ENCODE measurements at regions not wholly inside any gene's neighbourhood (a gene's known extent, or its start where the extent isn't known, plus 50 kb on each side); places are given as distances from the start of the nearest gene placed in this dataset.

DNA sequence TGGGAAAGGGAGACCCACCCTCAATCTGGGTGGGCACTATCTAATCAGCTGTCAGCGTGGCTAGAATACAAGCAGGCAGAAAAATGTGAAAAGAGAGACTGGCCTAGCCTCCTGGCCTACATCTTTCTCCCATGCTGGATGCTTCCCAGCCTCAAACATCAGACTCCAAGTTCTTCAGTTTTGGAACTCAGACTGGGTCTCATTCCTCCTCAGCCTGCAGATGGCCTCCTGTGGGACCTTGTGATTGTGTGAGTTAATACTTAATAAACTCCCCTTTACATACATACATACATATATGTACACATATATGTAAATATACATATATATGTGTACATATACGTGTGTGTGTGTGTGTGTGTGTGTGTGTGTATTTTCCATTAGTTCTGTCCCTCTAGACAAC, 207.1 kb downstream of the BRINP2 start:
- no peaks in the 10 kb centered on the region for H3K27me3 ChIP-seq (ENCODE audit: control insufficient read depth in 3 of 3, insufficient read depth in 3 of 3, low read length in 2 of 3)
- TF ChIP-seq CTCF (IDR thresholded peaks at IDR 0.05; ENCODE audit: control extremely low read depth, extremely low read depth) = no peak
- ATAC-seq (ENCODE audit: insufficient read depth, low FRiP score) = no peak
- no peak for DNase-seq
- H3K27ac ChIP-seq (ENCODE audit: low read depth in 1 of 2, low read length in 1 of 2) = no peak overlapping the region
- H3K9me3 ChIP-seq (ENCODE audit: control insufficient read depth in 4 of 4, insufficient read depth in 3 of 4, low read length in 3 of 4) = no peaks in the 10 kb centered on the region
- 65 to 76% methylated on average over 2 of the region's 2 CpGs for WGBS, 2 donors
- no peaks in the 10 kb centered on the region for H3K4me1 ChIP-seq (ENCODE audit: control insufficient read depth in 5 of 5, insufficient read depth in 5 of 5, low read length in 5 of 5)
- no peak overlapping the region for H3K4me3 ChIP-seq
- no peak overlapping the region for H3K9ac ChIP-seq (ENCODE audit: insufficient read depth in 1 of 2, low read length in 2 of 2)
- H3K36me3 ChIP-seq (ENCODE audit: control insufficient read depth in 4 of 4, insufficient read depth in 4 of 4, low read length in 4 of 4) = no peaks in the 10 kb centered on the region

DNA sequence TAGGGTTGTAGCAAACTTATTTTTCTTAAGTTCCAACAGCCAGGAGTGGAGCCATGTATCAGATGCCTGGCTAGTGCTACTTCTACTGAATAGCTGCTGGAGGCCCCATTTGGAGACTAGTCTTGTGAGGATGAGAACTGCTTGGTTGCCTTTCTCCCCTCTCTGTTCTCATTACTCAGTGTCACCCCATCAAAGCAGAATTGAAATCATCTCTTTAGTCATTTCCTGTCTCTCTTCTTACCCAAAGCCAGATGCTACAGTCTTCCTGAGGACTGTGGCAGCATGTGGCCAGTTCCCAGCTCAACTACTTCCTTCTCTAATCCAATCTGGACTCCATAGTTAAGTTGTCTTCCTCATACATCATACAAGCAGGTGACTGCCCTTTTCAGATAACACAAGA, 197.5 kb downstream of the BRINP2 start:
- H3K27ac ChIP-seq (ENCODE audit: low read depth in 1 of 2, low read length in 1 of 2) = no peak overlapping the region
- no peaks in the 10 kb centered on the region for H3K4me1 ChIP-seq (ENCODE audit: control insufficient read depth in 5 of 5, insufficient read depth in 5 of 5, low read length in 5 of 5)
- H3K9ac ChIP-seq (ENCODE audit: insufficient read depth in 1 of 2, low read length in 2 of 2) = no peak overlapping the region
- H3K27me3 ChIP-seq (ENCODE audit: control insufficient read depth in 3 of 3, insufficient read depth in 3 of 3, low read length in 2 of 3) = no peaks in the 10 kb centered on the region
- H3K36me3 ChIP-seq (ENCODE audit: control insufficient read depth in 4 of 4, insufficient read depth in 4 of 4, low read length in 4 of 4) = no peaks in the 10 kb centered on the region
- H3K9me3 ChIP-seq (ENCODE audit: control insufficient read depth in 4 of 4, insufficient read depth in 3 of 4, low read length in 3 of 4) = no peaks in the 10 kb centered on the region
- no peak for DNase-seq
- no peak for TF ChIP-seq CTCF (IDR thresholded peaks at IDR 0.05; ENCODE audit: control extremely low read depth, extremely low read depth)
- no peak overlapping the region for H3K4me3 ChIP-seq
- ATAC-seq (ENCODE audit: insufficient read depth, low FRiP score) = no peak

DNA sequence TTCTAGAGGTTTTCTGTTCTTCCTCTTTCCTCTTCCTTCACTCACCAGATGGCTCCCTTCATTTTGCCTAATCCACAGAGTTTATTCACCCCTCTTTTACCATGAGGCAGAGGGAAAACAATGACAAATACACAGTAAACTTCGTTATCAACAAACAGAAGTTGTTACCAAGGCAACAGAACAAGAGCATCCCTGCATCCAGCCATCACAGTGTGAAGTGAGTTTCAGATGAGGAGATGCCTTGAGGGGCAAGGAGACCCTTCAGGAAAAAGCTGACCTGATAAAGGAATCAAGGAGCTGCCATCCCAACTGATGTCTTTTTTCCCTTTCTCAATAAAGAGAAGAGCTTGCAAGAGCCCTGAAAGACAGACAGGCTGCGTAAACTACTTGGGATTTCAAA, 195.3 kb downstream of the BRINP2 start:
- no peak for TF ChIP-seq CTCF (IDR thresholded peaks at IDR 0.05; ENCODE audit: control extremely low read depth, extremely low read depth)
- Histone ChIP-seq H3K27me3 (ENCODE audit: control insufficient read depth in 3 of 3, insufficient read depth in 3 of 3, low read length in 2 of 3) (no peaks in the 10 kb centered on the region), H3K4me1 (ENCODE audit: control insufficient read depth in 5 of 5, insufficient read depth in 5 of 5, low read length in 5 of 5) (no peaks in the 10 kb centered on the region), H3K4me3 (no peak overlapping the region), H3K9me3 (ENCODE audit: control insufficient read depth in 4 of 4, insufficient read depth in 3 of 4, low read length in 3 of 4) (no peaks in the 10 kb centered on the region), H3K9ac (ENCODE audit: insufficient read depth in 1 of 2, low read length in 2 of 2) (no peak overlapping the region), H3K36me3 (ENCODE audit: control insufficient read depth in 4 of 4, insufficient read depth in 4 of 4, low read length in 4 of 4) (no peaks in the 10 kb centered on the region), H3K27ac (ENCODE audit: low read depth in 1 of 2, low read length in 1 of 2) (no peak overlapping the region)
- DNase-seq = no peak
- 55 to 63% methylated on average over 2 of the region's 2 CpGs for WGBS, 2 donors
- ATAC-seq (ENCODE audit: insufficient read depth, low FRiP score) = no peak

GRCh38 chr1:177360791-177361190, 190.0 kb downstream of the BRINP2 start:
- WGBS, 2 donors = 88 to 91% methylated on average over 2 of the region's 2 CpGs
- Histone ChIP-seq H3K4me1 (ENCODE audit: control insufficient read depth in 5 of 5, insufficient read depth in 5 of 5, low read length in 5 of 5) (no peaks in the 10 kb centered on the region), H3K9ac (ENCODE audit: insufficient read depth in 1 of 2, low read length in 2 of 2) (no peak overlapping the region), H3K36me3 (ENCODE audit: control insufficient read depth in 4 of 4, insufficient read depth in 4 of 4, low read length in 4 of 4) (no peaks in the 10 kb centered on the region), H3K9me3 (ENCODE audit: control insufficient read depth in 4 of 4, insufficient read depth in 3 of 4, low read length in 3 of 4) (no peaks in the 10 kb centered on the region), H3K27me3 (ENCODE audit: control insufficient read depth in 3 of 3, insufficient read depth in 3 of 3, low read length in 2 of 3) (no peaks in the 10 kb centered on the region), H3K27ac (ENCODE audit: low read depth in 1 of 2, low read length in 1 of 2) (no peak overlapping the region), H3K4me3 (no peak overlapping the region)
- no peak for DNase-seq
- TF ChIP-seq CTCF (IDR thresholded peaks at IDR 0.05; ENCODE audit: control extremely low read depth, extremely low read depth) = no peak
- ATAC-seq (ENCODE audit: insufficient read depth, low FRiP score) = no peak

Measured in lung (tissue), 11 donors.